NOMO-1 (cell line): ENCODE measurements at regions not wholly inside any gene's neighbourhood (a gene's known extent, or its start where the extent isn't known, plus 50 kb on each side); places are given as distances from the start of the nearest gene placed in this dataset.
A peak's percentile ranks its signal among the peaks of the same experiment; 100 is the strongest.
"Not testable (repeated sequence)": the region's sequence is repeated elsewhere in the genome, so short reads cannot be mapped to it uniquely, and the experiment has no call there.

Experiments
- DNase-seq, 2 experiments: peaks; one replicate each; lab custom pipeline; 2025; ENCODE audit not compliant: unreplicated experiment in 2 of 2; lab: John Stamatoyannopoulos, UW

DNA sequence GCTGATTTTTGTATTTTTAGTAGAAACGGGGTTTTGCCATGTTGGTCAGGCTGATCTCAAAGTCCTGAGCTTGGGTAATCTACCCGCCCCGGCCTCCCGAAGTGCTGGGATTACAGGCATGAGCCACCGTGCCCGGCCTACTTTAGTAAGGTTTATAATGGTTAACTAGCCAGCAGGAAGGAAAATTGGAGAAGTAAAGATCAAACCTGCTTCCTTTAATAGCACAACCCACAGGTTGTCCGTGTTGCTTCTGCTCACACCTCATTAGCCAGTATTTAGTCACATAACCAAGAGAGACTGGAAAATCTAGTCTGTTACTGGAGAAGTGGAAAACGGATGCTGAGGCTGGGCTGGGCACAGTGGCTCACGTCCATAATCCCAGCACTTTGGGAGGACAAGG, 51.9 kb upstream of the TBL1XR1 start:
- DNase-seq, result peak in 1 of 2 experiments; percentile 50

DNA sequence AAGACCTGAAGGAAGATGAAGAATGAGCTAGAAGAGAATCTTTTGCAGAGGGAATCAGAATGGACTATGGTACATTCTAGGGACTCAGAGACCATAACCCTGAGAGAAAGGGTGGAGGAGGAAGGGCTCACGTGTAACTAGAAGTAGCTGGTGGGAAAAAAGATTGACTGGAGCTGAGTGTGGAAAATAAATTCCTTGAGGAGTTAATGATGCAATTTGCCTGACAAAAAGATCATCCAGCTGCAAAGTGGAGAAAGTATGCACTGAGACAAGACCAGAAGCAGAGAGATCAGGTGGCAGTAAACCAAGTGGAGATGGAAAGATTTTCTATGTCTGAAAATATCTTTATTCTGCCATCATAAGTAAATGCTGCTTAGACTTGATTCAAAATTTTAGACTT, 52.9 kb upstream of the TBL1XR1 start:
- DNase-seq, result no peak

DNA sequence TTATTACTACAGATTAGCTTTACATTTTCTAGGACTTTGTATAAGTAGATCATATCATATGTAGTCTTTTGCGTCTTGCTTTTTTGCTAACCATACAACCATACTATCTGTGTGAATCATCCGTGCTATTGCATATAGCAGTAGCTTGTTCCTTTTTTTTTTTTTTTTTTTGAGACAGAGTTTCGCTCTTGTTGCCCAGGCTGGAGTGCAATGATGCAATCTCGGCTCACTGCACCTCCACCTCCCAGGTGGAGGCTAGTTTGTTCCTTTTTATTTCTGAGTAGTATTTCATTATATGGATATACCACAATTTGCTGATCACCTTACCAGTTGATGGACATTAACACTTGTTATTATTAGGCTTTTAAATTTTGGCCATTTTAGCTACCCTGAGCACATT, 54.5 kb upstream of the TBL1XR1 start:
- peak; percentile 70 to 91 for DNase-seq

DNA sequence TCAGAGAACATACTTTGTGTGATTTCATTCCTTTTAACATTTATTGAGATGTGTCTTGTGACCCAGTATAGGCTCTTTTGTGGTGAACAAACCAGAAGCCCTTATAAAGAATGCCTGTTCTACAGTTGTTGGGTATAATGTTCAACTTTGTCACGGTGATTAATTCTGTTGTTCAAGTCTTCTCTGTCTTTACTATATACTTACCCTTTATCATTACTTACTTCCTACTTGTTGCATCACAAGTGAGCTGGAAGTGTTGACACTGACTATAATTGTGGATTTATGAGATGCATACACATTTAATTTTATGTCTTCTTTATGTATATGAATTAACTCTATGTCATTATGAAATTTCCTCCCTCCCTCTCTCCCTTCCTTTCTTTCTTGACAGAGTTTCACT, 59.7 kb upstream of the TBL1XR1 start:
- DNase-seq, result peak in 1 of 2 experiments; percentile 76

DNA sequence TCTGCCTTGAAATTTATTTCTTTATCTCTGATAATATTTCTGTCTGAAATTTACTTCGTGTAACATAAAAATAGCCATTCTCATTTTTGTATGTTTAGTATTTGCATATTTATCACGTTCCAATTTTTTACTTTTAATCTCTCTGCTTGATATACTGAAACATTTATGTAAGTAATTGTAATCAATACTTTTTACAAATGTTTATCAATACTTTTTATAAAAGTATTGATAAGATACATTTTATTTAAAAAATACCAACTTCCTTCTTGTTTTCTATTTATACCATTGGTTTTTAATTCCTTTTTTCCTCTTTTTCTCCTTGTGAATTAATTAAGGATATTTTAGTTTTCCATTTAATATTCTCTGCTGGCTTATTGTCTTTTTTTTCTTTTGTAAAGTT, 60.3 kb upstream of the TBL1XR1 start:
- DNase-seq, result no peak

DNA sequence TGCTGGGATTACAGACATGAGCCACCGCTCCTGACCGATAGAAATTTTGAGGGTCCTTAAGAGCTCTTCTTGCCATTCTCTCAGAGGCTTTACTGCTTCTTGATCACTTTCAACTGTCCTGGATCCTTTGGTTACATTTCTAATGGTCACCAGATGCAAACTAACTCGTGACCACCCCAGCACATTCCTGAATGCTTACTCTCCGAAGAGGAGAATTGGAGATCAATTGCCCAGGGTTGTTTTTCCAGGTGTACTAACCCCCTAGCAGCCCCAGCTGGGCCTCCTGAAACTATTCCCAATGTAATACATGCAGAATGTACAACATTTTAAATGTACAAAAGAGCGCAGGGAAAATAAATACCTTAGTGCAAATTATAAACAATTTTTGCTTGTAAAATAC, 65.1 kb upstream of the TBL1XR1 start:
- no peak for DNase-seq

DNA sequence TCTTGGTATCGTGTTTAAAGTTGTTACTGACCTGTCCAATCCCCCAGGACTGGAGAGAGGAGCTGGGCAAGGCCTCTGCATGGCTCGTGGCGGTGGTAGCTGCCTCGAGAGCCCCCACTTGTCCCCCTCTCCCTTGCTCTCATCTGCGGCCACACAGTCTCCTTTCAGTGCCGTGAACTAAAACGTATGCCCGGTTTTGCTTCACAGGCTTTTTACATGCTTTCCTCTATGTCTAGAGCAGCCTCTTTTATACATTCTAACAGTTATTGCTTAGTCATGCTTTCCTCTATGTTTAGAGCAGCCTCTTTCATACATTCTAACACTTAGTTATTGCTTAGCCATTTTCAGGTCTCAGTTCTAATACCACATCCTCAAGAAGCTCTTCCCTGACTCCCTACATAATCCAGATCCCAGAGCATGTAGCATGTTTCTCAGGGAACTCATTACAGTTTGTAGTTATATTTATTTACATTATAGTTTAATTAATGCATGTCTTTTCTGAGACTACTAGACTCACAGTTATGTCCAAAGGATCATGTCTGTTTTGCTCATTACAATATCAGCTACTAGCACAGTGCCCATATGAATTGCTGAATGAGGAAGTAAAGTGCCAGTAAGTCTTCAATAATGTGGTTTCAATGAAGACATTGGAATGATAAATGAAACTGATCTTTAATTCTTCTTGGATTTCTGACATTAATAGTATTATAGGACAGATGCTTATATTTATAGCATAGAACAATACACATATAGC, 66.5 kb upstream of the TBL1XR1 start:
- DNase-seq, result peak in 1 of 2 experiments; percentile 73

DNA sequence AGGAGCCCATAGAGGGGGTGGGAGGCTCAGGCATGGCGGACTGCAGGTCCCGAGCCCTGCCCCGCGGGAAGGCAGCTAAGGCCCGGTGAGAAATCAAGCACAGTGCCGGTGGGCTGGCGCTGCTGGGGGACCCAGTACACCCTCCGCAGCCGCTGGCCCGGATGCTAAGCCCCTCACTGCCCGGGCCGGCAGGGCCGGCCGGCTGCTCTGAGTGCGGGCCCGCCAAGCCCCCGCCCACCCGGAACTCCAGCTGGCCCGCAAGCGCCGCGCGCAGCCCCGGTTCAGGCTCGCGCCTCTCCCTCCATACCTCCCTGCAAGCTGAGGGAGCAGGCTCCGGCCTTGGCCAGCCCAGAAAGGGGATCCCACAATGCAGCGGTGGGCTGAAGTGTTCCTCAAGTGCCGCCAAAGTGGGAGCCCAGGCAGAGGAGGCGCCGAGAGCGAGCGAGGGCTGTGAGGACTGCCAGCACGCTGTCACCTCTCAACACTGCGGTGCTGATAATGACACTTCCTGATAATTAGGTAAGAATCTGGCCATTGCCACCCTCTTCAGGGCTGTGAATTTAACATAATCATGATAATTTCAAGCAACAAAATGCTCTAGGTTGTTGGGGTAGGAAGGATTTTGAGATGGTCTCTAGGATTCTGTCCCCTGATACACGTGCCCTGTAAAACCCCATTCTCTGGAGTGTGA, 74.7 kb upstream of the TBL1XR1 start:
- not testable (repeated sequence) for DNase-seq

DNA sequence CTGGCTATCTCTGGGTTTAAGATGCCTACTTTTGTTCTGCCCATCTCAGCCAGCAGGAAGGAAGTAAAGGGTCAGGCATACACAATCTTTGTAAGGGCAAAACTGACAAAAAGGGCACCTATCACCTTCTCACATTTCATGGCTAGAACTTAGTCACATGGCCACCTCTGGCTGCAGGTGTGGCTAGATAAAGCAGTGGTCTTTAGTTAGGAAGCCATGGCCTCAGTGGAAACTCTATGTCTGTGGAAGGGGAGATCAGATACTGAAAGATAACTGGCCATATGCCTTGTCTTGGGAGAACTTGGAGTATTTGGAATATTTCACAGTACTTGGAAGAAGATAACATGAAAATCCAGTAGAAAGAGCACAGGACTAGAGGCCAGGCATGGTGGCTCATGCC, 80.7 kb upstream of the TBL1XR1 start:
- DNase-seq, result no peak

DNA sequence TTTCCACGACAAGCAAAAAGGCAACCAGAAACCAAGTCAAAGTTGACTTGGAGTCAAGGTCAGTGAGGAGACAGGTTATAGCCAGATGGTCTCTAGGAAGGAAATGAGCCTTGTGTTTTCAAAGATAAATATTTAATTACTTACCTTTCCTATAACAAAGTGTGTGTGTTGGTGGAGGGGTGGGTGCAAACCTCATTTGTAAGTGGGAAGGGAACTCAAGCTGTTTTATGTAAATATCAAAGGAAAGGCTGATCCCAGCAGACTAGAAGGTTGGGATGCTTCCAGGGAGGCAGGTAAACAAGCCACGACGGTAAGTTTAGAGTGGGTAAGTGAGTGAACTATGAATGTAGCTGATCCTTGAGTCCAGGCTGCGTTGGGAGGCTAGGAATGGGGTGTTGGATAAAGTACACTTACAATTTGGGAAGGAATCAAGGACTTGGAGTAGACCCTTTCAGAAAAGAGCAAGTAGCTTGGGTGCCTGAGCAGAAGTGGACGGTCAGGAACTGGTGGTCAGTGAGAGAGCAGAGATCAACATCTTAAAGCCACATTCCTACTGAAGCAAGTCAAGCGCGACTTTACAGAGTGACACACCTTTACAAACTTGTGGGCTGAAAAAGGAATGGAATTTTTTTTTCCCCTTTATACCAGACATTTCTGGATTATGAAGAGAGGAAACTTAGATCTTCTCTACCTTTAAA, 82.0 kb upstream of the TBL1XR1 start:
- no peak for DNase-seq

DNA sequence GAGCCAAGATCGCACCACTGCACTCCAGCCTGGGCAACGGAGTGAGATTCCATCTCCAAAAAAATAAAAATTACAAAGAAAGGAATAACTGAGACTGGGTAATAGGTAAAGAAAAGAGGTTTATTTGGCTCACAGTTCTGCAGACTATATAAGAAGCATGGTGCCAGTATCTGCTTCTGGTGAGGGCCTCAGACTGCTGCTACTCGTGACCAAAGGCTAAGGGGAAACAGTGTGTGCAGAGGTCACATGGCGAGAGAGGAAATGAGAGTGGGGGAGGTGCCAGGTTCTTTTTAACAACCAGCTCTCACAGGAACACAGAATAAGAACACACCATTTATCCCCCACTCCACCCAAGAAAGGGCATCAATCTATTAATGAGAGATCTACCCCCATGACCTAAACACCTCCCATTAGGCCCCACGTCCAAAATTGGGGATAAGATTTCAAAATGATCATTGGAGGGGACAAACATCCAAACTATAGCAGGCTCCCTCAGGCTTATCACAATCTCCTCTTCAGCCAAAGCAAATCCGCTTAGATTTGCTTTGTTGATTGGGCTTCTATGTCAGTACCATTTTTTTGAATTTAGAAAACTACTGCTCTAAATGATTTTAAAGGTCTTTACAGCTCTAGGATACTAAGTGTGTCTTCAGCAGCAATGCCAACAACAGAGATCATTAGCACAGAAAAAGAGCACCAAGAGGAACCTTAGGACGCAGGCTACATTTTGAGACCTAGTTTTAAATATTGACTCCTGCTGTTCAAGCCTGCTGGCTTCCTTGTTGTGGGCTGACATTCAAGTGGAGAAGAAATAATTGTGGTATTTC, 84.2 kb upstream of the TBL1XR1 start:
- peak; percentile 19 to 50 for DNase-seq

DNA sequence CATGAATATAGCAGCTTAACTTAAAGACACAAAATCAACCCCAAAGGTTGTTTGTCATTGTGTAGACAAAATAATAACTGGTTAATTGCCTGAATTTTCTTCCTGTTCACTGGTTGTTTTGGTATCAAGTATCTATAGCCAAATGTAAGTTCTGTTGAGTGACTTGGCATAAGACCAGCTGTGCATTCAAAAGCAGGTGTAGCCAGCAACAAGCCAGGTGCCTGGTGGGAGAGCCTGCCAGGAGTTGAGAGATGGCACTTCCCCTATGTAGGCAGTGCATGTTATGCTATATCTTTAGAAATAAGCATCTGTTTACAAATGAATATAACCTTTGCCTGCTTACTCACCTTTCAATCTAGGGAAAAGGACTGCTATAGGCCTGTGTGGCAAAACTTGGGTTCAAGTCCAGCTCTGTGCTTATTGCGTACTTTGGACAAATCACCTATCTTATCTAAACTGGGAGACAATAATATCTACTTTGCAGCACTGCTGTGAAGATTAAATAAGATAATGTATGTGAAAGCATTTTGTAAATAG, 84.9 kb upstream of the TBL1XR1 start:
- DNase-seq, result no peak

DNA sequence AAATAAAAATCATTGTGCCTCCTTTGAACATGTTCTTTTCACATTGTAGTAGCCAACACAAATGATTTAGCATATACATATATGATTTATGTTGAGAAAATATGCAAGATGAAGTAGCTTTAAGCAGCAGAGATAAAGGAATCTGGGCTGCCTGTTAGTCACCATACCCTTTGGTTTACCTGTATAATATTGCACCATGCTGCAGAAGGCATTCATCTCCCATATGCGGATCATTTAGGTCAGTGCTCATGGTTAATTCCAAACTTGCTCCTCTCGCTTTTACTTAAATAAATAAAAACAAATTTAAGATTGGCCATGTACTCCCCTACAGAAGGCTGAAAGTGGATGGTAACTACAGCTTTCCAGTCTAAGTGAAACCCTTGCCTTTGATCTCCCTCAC, 86.7 kb upstream of the TBL1XR1 start:
- DNase-seq, result no peak

DNA sequence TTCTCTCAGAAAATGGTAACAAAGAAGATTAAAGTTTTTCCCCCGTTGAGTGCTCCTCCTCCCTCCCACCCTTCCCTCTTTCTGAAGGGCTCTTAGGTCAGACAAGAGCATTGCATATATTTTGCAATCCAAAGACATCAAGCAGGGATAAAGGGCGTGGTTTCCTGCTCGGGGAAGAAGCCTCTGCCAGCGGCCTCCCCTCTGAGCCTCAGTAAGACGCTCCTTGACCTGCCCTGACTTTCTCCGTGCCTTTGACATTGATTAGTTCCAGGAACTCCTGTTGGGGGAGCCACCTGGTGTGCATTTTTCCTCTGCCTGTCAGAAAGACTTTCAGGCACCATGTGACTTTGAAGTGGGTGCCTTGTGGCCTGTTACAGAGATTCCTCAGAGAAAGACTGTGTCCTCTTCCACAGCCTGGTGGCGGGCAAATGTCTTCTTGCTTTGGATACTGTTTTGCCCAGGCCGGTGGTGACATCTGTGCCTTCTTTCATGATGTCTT, 87.2 kb upstream of the TBL1XR1 start:
- peak; percentile 81 to 97 for DNase-seq

DNA sequence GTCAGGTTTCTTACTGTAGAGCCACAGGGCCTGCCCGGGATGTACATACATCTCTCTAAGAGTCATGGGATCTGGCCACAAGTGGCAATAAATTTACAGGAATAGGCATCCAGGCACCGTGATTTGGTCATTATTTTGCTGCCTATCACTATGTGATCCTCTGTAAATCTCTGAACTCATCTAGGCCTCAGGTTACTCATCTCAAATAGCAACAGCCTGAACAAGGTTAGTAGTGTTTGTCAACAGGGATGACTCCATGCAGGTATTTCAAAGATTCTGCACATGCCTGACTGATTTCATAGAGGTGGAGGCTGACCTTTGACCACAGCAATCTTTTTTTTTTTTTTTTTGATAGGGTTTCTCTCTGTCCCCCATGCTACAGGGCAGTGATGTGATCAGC, 88.8 kb upstream of the TBL1XR1 start:
- DNase-seq, result no peak

DNA sequence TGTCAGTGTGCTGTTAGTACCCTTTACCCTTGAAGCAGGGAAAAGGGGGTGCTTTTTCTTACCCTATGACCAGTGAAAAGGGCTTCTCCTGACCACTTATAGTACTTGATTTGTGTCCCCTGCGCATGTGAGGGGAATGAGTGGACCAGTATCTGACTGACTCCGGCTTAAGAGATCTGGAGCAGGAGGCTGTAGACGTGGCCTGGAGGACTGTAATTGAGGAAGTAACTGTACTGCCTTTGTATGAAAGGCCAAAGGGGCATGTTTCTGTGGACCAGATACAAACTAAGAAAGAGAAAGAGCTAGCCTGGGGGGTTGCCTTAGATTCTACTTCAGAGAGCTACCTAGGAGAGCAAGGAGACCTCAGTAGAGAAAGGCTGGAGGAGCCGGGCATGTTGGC, 89.9 kb upstream of the TBL1XR1 start:
- peak; percentile 28 to 37 for DNase-seq

DNA sequence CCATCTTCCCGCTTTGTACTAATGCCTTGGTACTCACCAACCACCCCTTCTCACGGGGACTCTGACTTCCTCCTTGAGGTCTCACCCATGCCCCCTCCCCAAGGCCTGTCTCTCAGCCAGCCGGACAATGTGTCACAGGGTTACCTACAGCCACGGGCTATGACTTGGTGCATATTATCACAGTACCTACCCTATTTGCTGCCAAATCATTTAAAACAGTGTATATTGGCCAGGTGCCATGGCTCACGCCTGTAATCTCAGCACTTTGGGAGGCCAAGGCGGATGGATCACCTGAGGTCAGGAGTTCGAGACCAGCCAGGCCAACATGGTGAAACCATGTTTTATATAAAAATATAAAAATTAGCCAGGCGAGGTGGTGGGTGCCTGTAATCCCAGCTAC, 93.4 kb upstream of the TBL1XR1 start:
- DNase-seq, result no peak

DNA sequence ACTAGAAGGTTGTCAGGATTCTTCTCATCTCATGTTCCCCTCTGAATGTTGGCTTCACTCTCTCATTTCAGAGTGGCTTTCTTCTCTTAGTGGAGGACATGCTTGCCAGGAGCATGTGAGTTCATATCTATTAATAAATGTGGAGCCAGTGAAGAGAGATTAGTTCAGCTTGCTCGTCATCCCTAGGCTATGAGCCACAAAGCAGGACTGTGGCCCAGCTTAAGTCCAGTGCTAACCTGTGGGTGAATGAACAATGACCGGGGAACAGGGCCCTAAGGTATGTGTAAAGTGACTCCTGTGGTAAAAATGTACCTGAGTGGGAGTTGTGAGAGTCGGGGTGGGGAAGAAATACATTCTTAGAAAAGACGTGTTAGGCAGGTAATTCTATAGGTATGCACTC, 96.9 kb upstream of the TBL1XR1 start:
- DNase-seq, result no peak

DNA sequence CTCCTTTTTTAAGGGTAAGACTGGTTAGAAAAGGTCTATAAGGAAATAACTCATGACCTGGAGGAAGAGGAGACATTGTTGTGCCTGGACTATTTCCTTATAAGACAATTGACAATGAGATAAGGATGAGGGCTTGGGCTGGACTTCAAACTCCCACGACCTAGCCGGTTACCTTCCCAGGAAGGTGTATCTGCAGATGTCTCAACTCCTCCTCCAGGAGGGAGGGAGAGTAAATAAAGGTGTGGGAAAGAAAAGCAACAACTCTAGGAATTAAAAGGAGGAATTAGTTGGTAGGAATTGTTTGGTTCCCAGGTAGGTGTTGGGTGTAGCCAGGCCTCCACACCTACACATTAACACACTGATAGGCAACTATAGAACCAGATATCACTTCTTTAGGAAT, 97.8 kb upstream of the TBL1XR1 start:
- no peak for DNase-seq

DNA sequence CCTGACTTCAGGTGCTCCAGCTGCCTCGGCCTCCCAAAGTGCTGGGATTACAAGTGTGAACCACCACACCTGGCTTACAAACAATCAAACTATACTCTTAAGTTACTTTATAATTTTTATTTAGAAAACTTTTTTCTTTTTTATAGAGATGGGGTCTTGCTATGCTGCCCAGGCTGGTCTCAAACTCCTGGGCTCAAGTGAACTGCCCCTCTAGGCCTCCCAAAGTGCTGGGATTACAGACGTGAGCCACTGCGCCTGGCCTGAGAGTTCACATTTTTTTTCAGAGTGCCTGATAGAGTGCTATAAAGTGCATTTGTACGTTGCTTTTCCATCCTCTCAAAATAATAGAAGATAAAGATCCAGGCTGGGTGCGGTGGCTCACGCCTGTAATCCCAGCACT, 102.0 kb upstream of the TBL1XR1 start:
- DNase-seq, result no peak
